GM18498 (cell line): ENCODE measurements at regions not wholly inside any gene's neighbourhood (a gene's known extent, or its start where the extent isn't known, plus 50 kb on each side); places are given as distances from the start of the nearest gene placed in this dataset.
"Not testable (repeated sequence)": the region's sequence is repeated elsewhere in the genome, so short reads cannot be mapped to it uniquely, and the experiment has no call there.

Experiments
- ATAC-seq: cut with Tn5 transposase; IDR thresholded peaks from one replicate; pipeline ENCODE4 v1.9.1; 2021; ENCODE audit warnings: mild to moderate bottlenecking, moderate library complexity; ENCODE audit not compliant: unreplicated experiment

DNA sequence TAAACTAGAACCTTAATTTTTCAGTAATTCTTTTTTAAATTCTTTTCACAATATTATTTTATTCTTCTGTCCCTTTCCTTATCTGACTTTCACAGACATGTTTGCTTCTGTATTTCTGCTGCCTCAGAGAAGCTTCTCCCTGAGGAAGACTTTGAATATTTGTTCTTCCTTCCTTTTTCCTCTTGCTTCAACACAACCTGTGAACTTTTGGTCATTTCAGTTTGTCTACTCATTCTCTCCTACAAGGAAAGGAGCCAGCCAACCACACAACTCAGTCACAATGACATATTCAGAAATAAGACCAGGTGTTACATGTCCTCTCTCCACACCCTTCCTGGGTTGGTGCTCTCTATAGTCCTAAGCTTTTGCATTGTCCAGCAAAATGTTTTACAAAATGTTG, 310.4 kb downstream of the TFAP2B start:
- ATAC-seq: no peak

DNA sequence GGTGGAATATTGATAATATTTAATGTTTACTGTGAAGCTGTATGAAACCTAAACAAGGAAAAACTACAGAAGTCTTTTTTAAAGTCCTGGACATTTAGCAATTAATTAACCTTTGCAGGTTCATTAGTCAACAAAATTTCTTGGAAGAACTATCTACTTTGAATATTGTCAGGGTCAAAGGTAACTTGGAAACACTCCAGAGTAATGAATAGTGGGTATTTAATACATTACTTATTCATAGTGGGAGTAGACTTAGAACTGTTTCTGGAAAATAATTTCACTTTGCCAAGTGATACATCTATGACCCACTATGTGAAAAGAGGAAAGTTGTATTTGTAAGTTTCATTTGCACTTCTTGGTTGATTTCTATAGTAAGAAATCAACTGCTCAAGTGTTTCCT, 319.1 kb downstream of the TFAP2B start:
- no peak for ATAC-seq

DNA sequence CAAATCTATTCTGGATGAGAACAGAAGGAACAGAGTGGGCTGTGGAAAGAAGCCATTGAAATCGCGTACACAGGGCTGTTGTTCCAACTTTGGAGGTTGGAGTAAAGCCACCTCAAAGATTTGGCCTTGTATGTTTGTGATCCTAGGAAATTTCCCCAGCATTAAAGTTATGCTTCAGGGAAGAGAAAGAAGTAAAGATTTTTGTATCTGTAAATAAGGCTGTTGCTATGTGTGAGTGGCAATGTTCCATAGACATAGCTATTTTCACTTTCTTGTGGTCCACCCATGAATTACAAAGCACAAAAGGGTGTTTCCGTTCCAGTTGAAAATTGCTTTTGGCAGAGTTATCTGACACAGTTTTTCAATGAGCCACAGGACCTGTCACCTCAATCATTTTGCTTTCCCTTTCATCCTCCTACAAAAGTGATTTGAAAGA, 321.3 kb downstream of the TFAP2B start:
- no peak for ATAC-seq

DNA sequence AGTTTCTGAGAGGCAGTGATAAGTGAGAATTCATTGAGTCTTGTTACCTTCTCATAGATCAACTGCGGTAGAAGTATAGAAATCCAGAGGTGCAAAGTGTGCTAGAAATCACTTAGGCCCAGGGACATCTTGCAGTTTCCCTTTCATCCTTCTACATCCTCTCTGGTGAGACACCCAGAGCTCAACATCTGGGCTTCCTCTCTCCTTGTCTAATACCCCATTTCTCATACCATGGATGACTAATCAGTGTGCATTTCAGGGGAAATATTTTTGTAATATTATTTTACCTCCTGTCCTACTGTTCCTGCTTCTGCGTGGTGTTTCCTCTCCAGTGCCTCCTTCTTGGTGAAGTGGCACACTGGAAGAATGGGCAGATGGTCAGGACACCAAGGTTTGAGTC, 322.4 kb downstream of the TFAP2B start:
- ATAC-seq: no peak

DNA sequence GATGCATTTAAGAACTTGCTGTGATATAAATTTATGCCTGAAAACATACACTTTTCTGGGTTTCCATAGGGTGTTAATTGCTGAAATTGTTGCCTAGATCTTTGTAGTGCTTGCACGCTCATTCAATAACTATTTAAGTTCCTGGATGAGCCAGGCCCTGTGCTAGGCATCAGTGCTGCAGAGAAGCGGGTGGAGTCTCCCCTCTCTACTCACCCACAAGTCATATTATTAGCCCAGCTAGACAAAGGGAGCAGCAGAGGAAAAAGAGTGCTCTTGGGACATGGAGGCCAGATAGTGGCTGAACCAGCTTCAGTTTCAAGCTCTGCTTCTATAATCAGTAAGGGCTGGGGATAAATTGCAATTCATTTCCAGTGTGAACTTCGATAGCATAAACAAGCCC, 329.1 kb downstream of the TFAP2B start:
- ATAC-seq: no peak

DNA sequence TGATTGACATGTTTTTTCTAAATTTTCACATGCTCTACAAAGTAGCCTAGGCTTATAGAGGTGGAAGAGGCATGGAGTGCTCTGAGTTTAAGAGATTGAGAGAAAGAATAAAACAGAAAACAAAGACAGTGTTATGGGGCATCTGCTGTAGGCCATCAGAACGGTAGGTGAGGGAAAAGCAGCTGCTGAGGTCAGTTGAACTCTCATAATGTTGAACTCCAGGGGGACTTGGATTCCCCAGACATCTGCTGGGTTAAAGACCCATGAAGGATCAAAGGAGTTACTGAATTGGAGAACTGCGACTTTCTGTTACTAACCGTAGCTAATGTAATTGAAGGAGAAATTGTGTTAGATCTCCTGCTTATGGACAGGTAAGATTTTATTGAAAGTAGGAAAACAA, 333.9 kb downstream of the TFAP2B start:
- ATAC-seq: no peak

DNA sequence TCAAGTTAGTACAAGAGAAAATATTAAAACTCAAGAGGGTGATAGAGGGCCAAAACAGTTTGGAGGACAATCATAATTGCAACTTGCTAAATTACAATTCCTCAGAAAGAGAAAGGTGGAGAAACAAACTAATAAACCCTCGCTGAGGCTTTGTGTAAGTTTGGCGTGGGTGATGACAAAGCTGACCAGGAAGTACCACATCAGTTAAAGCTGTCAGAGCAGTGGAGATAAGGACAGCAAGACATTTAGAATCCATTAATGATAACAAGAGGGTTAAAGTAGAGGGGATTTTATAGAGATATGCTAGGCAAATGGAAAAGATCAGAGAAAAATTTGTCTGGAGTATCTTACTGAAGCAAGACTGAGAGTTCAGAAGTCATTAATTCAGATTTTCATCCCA, 334.4 kb downstream of the TFAP2B start:
- no peak for ATAC-seq

DNA sequence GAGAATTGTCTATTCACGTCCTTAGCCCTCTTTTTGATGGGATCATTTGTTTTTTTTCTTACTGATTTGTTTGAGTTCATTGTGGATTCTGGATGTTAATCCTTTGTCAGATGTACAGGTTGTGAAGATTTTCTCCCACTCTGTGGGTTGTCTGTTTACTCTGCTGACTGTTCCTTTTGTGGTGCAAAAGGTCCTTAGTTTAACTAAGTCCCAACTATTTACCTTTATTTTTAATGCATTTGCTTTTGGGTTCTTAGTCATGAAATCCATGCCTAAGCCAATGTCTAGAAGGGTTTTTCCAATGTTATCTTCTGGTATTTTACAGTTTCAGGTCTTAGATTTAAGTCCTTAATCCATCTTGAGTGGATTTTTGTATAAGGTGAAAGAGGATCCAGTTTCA, 336.3 kb downstream of the TFAP2B start:
- ATAC-seq: not testable (repeated sequence)

DNA sequence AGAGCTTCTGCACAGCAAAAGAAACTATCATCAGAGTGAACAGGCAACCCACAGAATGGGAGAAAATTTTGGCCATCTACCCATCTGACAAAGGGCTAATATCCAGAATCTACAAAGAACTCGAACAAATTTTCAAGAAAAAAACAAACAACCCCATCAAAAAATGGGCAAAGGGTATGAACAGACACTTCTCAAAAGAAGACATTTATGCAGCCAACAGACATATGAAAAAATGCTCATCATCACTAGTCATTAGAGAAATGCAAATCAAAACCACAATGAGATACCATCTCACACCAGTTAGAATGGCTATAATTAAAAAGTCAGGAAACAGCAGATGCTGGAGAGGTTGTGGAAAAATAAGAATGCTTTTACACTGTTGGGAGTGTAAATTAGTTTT, 340.6 kb downstream of the TFAP2B start:
- ATAC-seq: not testable (repeated sequence)

DNA sequence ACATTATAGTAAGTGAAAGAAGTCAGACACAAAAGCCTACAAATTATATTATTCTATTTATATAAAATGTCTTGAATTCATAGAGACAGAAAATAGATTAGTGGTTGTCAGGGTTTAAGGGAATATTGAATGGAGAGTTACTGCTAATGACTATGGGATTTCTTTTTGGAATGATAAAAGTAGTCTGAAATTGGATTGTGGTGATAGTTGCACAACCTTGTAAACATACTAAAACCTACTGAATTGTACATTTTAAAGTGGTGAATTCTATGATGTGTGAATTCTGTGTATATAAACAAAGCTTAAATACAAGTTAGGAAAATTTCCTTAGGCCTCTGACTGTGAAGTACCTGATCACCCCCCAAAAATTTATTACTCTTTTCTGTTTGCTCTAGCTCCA, 343.1 kb downstream of the TFAP2B start:
- no peak for ATAC-seq

DNA sequence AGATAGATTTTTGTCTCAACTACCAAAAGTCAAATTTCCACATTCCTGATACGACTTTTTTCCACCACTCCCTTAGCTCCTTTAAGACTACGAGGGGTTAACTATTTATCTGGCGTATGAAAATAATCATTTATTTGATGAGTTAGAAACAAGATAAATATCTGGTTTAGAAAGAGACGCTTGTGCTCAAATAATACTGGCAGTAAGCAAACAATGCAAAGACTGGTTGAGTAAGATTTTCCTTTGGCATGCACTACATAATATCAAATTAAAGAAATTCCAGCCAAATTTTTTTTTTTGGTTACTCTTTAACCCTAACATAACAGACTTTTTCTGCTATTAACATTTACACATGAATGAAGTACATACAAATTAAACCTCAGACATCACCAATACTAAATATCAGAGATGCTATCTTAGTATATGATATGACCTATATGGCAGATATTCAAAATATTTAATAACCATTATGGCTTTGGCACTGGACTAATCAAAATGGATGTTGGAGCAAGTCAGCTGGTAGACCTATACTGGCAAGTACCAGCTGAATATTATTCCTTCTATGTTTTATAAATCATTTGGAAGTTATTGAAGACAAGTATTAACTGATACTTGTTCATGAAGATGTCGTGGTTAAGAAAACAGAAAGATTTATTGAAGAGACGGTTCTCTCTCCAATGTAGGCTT, 345.3 kb downstream of the TFAP2B start:
- ATAC-seq: no peak

DNA sequence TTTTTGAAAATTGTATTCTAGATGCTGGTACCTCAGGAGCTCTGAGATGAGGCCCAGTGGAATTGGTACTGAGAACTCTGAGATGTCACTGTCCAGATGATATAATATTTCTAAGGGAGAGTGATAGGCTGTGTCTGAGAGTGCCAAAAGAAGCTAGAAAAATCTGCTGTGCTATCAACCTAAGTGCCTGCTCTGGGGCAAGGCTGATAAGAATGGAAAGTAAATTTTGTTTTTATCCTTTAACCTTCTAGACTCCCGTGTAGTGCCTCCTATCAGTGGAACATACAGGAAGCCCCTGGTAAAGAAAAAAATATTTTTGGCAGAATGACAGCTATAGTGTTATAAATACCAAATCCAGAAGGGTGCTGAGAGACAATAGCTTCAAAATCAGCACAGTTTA, 348.2 kb downstream of the TFAP2B start:
- no peak for ATAC-seq

DNA sequence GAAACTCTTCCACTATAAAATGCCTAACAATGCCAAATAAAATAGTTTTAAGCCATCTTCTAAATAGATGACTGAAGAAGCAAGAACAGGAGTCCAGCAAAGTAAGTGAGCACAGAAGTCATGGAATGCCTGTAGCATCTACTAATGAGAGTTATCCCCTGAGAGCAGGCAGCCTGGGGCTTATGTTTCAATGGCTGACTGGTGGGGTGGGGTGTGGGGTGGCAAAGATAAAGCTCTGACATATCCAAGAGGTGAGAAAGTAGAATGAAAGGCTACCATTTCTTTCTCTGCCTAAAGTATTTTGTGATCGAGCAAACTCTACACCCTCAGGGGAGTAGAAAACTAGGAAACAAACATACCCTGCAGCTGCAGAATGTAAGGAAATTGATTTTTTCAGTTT, 348.8 kb downstream of the TFAP2B start:
- no peak for ATAC-seq

DNA sequence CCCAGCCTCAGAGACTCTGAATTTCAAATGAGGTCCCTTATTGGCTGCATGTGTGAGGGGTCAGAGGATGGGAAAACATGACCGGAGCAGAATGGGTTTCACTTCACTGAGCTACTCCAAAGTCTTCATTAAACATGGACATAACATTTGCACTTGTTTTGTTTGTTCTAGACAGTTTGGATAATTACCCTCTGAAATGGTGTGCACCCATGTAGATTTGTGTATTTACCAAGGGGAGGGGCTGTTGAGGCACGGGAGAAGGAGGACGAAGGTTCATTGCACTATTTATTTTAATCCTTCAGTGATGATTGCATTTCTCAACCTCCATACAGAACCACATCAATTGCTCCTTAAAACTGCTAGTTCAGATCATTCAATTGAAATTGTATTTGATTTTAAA, 364.2 kb downstream of the TFAP2B start:
- no peak for ATAC-seq

DNA sequence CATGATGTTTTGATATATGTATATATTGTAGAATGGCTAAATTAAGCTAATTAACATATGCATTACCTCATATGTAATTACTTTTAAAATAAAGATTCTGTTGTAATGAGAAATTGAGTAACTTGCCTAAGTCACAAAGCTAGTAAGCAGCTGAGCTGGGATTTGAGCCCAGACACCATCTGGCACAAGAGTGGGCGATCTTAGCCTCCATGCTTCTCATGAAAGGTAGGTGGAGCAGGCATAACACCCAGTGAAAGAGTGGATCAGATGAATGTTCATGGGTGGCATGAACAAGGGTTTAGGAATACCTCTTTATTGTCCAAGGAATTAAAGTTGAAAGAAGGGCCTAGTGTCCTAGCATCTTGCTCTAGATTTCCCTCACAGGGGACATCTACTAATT, 365.4 kb downstream of the TFAP2B start:
- ATAC-seq: no peak

DNA sequence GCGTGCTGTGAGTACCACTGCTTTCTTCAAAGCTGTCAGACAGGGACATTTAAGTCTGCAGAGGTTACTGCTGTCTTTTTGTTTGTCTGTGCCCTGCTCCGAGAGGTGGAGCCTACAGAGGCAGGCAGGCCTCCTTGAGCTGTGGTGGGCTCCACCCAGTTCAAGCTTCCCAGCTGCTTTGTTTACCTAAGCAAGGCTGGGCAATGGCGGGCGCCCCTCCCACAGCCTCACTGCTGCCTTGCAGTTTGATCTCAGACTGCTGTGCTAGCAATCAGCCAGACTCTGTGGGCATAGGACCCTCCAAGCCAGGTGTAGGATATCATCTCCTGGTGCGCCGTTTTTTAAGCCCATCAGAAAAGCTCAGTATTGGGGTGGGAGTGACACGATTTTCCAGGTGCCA, 374.5 kb downstream of the TFAP2B start:
- not testable (repeated sequence) for ATAC-seq

DNA sequence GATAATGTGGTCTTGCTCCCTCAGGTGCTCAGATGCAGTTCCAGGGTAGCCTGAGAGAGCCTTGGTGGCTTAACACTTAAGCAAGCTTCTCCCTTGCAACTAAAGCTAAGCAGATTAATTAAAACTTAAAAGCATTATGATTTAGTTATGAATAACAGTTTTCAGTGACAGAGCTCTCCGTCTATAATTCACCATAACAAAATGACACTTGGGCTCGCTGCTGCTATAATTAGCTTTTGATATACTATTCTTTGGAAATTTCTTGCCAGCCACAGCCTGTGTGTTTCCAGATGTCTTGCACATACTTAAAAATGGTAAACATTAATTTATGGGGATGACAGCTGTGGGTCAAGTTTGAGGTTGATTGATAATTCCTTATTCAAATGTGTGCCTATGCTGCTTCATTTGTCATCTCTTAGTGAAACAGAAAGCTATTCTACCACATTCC, 380.5 kb downstream of the TFAP2B start:
- no peak for ATAC-seq

DNA sequence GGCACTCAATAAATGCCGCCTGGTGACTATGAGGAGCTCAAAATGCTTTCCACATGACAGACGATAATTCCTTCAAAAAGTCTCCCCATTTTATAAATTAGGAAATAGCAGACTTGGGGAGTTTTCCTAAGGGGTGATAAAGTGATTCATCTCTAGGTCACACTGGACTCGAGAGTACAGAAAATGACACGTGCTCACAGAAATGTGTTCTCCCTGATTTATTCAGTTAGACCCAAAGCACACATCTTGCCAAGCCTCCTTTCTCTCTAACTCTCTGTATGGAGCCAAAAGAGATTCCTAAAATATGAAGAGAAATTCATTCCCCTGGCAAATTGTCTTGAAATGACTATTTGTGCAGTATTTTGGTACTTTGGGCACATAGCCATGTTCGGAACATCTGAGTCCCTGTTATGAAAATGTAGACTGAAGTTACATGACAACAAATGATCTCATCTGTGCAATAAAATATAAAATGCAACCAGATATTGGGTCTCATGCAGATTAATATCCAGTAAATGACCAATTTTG, 381.1 kb downstream of the TFAP2B start:
- ATAC-seq: no peak

DNA sequence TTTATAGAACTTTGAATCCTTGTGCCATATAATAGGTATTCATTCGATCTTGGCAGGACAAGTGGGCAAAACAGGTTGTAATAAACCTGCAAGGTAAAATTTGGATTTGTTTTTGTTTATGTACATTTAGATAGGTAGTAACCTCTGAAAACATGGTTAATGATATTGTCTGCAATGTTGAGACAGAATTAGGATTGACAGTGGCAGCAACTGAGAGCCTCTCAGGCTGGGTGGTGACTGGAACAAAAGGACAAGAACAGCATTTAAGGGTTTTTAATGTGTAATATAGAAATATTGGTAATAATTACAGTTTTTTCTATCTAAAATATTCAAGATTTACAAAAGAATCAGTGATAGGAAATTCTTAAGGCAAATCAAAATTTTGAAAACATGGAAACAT, 382.0 kb downstream of the TFAP2B start:
- ATAC-seq: no peak

DNA sequence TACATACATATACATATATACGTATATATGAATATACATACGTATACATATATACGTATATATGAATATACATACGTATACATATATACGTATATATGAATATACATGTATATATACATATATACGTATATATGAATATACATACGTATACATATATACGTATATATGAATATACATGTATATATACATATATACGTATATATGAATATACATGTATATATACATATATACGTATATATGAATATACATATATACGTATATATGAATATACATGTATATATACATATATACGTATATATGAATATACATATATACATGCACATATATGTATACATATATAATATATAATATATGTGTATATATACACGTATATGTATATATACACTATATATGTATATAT, 384.0 kb downstream of the TFAP2B start:
- ATAC-seq: not testable (repeated sequence)

DNA sequence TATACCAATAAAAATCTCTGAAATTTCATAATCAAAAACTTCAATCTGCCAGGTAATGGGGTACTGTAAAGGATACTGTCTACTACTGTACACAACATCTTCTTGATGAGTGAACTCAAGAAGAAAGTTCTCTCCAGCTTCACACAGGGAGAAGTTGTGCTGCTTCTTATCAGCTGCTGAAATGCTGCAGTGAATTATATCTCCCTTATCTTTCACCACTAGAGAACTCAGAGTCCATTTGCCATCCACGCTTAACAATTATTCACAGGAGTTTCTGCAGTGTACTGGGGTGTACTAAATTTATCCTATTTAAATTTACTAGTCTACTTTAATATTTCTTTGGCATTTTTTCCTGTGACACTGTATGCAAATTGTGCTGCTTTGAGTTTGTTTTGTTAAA, 384.8 kb downstream of the TFAP2B start:
- no peak for ATAC-seq

DNA sequence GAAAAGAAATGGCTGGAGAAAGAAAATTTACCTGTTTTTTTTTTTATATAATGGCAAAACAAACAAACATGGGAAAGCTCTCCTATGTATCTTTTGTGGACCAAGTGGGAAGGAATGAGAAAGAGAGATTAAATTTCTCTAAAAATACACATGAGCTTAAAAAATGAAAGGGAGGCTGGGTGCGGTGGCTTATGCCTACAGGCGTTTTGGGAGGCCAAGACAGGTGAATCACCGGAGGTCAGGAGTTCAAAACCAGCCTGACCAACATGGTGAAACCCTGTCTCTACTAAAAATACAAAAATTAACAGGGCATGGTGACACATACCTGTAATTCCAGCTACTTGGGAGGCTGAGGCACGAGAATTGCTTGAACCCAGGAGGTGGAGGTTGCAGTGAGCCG, 388.0 kb downstream of the TFAP2B start:
- ATAC-seq: not testable (repeated sequence)

DNA sequence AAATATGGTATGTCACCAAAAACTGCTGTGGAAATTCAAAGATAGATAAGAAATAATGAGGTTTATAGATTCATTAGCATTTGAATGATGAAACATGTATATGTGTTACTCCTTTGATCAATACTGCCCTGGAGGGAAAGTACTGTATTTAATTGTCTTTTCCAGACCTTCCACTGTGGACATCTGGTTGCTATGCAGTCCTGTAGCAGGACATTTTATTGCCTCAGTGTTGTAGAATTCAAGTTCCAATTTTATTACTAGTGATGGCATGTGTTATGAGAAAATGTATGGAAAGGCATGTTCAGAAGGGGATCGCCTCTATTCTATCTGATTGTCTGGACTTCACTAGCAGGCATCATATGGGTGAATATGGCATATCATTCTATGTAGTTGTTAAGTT, 391.0 kb downstream of the TFAP2B start:
- no peak for ATAC-seq
